Ammon's horn (tissue), 1 donor: ENCODE measurements at regions not wholly inside any gene's neighbourhood (a gene's known extent, or its start where the extent isn't known, plus 50 kb on each side); places are given as distances from the start of the nearest gene placed in this dataset.
"Not testable (repeated sequence)": the region's sequence is repeated elsewhere in the genome, so short reads cannot be mapped to it uniquely, and the experiment has no call there.

Experiments used
- DNase-seq: peaks from one replicate; pipeline ENCODE4 v3.0.0-alpha.2; 2016; ENCODE audit warnings: low spot score

GRCh38 chr12:79991586-79991985, 56.7 kb upstream of the PPP1R12A start:
- DNase-seq = no peak

GRCh38 chr12:79990509-79991338, 55.8 kb upstream of the PPP1R12A start:
- not testable (repeated sequence) for DNase-seq

GRCh38 chr12:79988368-79988767, 53.5 kb upstream of the PPP1R12A start:
- no peak for DNase-seq

DNA sequence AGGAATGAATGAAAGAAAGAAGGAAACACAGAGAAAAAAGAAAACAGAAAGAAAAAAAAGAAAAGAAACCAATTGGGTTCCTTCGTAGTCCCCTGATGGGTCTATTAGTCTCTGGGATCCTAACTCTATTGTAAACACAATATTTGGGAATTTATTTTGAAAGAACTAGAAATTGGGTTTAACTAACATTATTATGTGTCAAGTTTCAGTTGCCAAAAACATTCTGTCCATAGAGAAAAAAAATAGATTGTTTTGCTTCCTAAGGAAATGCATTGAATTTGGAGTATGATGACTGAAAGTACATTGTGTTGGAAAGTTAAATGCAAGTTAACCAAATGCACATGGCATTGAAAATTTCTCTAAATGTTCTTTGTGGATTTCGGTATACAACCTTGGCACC, 52.8 kb upstream of the PPP1R12A start:
- no peak for DNase-seq
